ENCODE measurements at regions not wholly inside any gene's neighbourhood (a gene's known extent, or its start where the extent isn't known, plus 50 kb on each side); places are given as distances from the start of the nearest gene placed in this dataset.

DNA sequence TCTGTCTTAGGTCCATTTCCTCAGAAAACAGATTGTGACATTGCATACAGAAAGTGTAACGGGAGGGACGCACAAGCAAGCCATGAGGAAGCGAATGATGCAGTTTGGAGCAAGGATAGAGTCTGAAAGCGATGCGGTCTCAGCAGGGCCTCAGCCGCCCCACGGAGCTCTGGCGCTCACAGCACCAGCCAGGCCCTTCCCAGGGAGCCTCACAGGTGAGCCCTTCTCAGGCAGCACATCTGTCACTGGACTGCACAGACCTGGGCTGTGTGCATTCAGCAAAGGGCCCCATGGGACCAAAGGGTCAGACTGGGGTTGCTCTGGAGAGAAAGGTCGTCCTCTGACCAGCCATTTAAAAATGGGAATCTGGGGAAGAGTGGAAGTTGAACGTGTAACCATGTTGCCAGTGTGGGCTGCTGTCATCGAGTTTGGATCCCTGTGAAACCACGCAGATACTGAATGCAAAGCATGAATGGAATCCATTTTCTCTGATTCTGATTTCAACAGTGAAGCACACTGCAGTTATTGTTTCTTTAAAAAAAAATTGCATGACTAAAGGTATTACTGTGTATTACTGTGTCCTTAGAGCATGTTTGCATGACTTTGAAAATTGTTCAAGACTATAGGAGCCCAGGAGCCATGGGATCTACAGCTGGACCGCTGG, 350.0 kb upstream of the AKR1E2 start:
- no peak for DNase-seq

DNA sequence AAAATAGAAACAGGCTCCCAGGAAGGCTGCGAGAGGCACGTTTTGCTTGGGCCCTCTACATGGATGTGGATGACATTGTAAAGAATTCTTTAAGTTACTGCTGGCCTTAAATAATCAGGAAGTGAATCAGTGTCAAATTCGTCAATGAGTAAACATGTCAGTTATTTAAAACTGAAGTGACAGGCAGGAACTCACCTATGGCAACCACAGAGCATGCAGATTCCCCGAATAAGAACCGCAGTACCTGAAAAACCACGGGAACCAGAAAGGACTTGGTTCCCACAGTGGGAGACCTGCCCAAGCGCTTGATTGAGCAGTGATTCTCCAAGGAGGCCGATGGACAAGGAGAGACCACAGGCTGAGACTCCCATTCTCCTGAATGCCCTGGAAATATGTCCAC, 351.2 kb upstream of the AKR1E2 start:
- no peak for DNase-seq

DNA sequence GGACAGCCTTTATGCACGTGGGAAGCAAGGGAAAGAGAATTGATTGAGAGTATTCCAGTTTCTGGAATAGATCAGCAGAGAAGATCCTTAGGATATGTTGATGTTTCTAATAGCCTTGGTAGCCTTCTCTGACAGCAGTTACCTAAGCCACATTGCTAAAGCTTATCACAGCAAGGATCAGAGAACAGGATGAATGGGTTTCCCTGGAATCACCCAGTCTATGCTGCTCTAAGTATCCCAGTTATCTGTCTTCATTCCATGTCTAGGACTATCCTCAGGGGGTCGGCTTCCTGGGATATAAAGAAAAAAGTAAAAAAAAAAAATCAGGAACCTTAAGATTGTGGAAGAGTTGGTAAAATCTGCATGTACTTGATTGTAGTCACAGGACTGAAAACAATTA, 352.0 kb upstream of the AKR1E2 start:
- no peak for DNase-seq

DNA sequence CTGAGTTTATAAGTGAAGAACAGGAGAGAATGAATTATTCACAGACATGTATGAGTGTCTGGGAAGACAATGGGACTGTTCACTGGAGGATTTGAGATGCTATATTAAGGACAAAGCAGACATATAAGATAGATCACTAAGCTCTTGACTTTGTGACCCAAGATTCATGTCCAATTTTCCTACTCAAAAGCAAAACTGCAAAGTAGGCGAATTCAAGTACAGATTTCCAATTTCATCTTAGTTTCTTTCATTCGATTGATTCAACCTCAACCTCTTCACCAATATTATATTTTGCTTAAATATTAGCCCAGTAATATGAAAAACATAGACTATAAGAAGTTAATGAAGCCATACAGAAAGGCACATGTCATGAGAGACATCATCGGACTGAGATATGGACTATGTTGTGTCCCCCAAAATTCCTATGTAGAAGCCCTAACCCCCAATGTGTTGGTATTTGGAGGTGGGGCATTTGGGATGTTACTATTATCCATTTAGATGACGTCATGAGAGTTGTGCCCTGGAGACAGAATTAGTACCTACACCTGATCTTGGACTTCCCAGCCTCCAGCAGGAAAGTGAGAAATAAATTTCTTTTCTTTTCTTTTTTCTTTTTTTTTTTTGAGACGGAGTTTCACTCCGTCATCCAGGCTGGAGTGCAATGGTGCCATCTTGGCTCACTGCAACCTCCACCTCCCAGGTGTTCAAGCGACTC, 353.7 kb upstream of the AKR1E2 start:
- no peak for DNase-seq

DNA sequence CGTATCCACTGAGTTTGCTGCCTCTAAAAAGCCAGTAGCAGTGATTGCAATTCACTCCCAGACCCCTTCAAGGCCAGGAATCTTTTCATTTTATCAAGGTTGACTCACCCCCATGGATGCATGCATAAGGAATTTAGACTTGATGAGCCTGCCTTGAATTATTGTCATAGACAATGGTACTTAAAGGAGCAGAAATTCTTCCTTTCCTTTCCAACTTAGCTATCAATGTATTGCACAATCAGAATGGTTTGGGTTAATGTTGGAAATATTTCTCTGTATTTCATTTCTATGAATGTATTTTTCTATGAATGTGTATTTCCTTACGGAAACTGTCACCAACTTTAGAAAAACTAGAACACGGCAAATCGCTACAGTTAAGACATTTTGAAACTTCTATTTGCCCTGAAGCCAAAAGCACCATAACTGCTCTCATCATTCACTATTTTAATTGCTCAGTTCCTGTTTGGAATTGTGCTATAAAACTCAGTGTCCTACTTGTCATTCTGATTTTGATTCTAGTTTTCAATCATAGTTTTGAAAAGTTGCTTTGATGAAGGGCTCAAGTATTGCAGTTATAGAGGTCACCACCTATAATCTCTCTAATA, 355.7 kb upstream of the AKR1E2 start:
- DNase-seq: no peak

DNA sequence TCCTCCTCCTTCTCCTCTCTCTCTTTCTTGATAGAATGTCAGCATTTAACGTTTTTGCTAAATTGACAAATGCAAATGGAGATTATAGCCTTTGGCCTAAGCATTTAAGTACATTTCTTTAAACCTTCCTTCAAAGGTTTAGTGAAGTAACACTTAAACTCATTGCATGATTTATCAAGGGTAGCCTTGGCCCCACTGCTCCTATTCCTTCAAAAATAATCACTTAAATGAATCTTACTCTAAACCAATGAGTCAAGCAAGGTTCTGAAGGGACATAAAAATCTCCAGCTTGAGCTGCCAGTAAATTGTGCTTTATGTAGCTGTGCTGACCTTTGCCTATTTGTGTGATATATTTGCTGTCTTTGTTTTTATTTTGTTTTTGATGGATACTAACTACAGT, 358.5 kb upstream of the AKR1E2 start:
- no peak for DNase-seq

DNA sequence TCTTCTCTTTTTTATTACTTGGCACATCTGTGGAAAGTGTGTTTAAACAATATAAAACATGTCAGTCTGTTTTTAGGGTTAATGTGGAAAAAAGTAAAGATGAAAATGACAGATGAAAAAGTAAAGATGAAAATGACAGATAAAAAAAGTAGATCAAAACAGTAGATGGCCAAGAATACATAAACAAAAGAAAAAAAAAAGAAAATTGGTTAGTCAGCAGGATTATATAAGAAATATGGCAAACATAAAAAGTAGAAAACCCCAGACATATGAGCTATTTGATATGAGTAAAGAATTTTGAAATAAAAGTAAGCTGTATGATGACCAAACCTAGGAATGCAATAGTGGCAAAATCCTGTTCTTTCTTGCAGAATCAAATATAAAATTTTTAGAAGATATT, 365.7 kb upstream of the AKR1E2 start:
- DNase-seq: no peak

DNA sequence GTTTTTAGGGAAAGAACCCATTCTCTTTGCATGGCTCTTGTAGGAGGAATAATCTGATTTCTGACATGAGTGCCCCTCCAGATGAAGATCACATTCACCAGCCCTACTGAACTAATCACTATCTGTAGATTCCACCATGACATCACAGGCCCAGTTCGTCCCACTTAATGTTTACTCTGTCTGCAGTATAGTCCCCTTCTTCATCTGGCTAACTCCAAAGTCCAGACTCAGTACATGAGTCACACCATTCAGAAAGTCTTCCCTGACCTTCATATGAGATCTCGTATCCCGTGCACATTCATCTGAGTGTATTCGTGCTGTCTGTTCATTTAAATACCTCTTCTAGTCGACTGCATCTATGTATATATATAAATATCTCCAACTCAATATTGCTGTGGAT, 366.5 kb upstream of the AKR1E2 start:
- DNase-seq: no peak

DNA sequence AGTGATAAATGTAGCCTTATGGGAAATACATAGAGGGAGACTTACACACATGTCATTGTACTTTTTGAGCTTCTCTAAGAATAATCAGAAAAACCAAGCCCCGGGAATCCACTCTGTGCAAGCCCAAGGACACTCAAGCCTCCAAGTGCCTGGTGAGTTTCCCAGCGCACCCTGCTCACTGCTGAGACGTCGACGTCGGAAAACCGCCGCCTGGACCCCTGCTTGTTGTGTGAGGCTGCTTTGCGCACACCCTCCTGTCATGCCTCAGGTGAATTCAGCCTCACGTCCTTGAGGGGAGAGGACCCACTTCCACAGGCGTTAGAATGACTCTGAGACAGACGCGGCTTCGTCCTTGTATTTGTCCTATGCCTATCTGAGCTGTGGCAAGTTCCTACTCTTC, 368.4 kb upstream of the AKR1E2 start:
- DNase-seq: no peak

DNA sequence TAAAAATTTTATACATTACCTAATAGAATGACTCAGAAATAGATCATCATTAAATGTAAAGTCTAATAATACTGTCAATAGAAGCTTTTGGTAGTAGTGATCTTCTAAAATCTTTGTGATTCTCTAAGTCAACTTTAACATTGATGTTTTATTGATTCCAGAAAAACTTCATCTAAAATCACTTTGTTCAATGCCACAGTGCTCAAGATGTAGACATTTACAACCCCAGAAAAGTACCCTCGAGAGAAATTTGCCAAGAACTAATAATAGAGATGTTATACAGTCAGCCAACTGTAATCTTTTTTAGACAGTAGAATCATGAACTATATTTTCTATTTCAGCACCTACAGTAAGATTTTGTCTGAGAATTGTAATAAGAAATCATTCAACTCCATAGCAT, 369.2 kb upstream of the AKR1E2 start:
- DNase-seq: no peak

DNA sequence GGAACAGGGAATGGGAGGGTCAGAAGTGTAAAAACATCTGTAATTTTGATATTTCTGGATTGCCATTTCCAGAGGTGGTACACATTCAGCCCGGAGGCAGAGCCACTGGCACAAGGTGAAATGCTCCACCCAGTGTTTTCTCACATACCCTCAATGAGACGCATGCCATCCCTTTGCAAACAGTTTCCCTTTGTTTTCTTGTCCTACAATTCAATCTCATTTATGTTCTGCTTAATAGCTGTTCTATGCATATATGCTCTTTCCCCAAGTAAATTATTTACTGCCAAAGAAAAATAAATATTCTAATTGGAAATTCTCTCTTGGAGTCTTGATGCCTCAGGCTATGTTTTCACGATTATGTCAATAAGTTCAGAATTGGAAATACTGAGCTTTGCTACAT, 369.7 kb upstream of the AKR1E2 start:
- no peak for DNase-seq

DNA sequence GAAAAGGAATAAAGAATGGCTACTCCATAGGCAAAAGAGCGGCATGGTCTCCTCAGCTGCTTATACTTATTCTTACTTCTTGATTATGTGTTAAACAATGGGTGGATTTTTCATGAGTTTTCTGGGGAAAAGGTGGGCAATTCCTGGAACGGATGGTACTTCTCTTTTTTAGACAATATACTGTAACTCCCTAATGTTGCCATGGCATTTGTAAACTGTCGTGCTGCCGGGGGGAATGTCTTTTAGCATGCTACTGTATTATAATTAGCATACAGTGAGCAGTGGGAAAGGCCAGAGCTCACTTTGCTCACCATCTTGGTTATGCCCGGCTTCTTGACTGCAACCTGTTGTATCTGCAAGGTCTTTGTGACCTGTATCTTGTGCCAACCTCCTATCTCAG, 372.1 kb upstream of the AKR1E2 start:
- DNase-seq: no peak

DNA sequence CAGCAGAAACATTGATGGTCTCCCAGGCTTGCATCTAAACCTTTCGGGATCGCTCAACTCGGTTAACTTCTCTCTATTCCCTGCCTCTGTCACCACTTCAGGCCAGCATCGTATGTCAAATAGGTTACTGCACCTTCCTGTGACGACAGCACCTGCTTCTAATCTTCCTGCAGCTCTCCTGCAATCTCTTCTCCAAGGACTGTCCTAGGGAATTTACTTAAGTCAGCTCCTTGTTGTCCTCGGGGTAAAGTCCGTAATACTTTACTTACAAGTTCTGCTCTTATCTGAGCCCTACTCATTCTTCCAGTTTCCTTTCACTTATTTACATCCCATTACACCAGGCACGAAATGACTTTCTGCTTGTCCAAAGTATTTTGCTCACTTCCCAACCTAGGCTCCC, 372.7 kb upstream of the AKR1E2 start:
- DNase-seq: no peak

DNA sequence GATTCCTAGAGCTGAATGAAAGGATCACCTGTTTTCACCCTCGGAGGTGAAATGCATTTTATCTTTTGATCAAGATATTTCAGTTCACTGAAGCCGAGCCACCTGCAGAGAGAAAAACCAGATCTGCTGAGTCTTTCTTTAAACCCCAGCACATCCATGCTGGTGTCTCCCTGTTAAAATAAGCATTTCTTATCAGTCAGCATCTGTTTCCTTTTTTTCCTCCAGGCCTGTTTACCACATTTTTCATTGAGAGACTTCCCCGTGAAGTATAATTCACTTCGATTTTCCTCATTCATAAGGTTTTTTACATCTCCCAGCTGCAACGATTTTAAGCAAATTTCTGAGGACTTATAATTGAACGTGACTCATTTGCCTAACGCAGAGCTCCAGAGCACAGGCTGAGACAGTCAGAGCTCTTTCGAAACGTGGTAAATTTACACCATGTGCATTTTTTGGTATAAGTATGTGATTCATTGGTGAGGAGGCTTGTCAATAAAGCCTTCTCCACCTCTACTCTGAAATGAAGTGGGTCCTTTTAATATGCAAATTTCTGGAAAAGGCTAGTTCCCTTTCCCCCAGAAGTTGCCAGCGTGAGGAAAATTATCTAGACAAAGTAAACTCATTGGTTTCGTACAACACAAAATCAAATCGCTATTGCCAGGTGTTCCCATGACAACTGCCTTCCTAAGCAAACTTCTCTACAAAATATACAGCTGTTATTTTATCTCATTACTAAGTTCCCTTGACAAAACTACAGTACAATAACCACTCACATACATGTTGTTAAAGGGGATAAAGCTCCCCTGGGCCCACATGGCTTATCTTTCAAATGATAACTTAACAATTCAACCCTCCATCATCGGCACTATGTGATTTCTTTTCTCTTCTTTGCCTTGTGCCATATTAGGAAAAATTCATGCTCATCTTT, 374.8 kb upstream of the AKR1E2 start:
- no peak for DNase-seq

DNA sequence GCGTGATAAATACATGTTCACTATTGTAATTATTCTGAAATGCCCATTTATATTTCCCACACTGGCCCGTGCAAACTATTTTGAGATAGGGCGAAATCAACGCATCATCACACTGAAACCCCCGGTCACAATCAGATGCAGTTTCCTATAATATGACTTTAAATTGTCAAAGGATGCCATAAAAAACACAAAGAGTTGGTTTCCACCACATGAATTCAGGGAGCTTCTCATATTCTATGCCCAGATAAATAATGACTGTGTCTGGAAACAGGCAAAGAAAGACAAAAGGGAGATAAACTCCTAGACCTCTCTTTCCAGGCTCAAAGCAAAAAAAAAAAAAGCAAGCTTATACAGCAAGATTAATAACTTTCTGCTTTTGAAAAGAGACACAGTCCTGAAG, 375.8 kb upstream of the AKR1E2 start:
- no peak for DNase-seq

DNA sequence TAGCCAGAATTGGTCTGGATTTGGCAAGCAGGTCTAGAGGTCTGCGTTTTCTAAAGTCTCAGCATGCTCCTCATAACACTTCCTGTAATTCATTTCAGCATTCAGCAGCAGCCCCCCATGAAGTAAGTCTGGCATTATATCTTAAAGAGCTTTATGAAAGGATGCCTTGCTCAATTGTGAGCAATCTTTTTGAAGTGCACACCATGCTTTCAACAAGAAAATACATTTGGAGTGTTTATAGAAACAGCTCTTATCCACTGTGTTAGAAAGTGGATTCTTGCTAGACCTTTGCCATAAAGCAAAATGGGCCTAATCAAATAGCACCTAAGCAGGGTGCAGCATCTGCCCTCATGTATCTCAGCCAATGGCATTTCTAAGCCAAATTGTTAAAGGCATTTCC, 378.0 kb upstream of the AKR1E2 start:
- DNase-seq: no peak

DNA sequence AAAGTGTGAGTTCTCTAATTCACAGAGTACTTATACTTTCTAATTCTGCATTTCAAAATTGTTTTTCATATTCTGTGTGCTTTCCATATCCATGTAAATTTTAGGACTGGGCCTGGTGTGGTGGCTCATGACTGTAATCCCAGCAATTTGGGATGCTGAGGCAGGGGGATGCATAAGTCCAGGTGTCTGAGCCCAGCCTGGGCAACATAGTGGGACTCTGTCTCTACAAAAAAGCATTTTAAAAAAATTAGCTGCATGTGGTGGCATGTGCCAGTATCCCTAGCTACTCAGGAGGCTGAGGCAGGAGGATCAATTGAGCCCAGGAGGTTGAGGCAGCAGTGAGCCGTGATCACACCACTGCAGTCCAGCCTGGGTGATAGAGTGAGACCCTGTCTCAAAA, 382.6 kb upstream of the AKR1E2 start:
- no peak for DNase-seq

DNA sequence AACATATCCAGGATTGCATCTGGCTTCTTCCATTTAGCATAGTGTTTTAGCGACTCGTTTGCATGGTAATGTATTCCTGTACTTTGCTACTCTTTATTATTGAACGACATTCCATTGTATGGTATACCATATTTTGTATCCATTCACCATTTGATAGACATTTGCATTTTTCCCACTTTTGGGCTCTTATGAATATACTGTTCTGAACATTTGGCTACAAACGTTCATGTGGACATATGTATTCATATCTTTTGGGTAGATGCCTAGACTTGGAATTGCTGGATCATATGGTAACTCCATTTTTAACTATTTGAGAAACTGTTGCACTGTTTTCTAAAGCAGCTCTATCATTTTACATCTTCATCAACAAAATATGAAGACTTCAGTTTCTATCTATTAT, 383.7 kb upstream of the AKR1E2 start:
- DNase-seq: no peak

DNA sequence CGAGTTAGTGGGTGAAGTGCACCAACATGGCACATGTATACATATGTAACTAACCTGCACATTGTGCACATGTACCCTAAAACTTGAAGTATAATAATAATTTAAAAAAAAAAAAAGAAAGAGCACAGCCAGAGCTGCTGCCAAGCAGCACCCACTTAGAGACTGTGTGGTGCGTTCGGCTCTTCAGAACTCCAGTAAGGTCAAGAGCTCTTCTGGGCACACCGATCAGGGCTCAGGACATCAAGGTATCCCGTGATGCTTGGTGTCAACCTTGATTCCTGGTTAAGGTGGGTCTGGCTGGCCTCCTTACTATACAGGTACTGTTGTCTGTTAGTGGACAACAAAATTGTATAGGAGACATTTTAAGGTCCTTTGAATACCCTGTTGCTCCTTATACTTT, 385.7 kb upstream of the AKR1E2 start:
- DNase-seq: no peak

DNA sequence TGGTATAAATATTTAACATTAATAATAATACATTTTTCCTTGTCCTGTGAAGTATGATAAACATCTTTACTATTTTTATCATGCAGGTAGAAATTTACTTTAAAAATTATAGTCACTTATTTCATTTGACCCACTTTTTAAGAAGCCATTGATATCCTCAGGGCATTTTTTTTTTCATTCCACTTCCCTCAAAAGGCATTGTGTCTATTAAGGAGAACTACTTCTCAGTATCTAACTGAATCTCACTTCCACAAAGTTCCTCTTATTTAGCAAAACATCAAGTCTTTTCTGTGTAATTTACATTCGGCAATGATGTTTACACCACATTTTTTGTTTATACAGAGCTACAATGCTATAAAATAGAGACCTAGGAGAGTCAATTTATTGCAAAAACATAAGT, 388.2 kb upstream of the AKR1E2 start:
- no peak for DNase-seq

DNA sequence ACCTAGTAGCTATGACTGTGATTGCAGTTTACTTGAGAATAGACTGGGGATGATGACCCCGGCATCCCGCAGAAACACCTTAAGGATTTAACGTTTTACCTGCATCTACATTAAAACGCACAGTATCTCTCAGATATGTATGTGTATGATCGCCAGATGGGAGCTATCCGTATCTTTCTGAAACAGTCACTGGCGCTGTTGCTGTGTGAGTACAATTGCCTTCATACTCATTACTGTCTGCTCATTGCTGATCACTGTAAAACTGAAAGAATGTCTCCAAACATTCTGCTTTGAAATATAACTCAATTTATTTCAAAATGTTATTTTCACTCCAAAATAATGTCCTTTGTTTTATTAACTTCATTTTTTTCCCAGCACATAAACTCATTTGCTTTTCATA, 388.9 kb upstream of the AKR1E2 start:
- no peak for DNase-seq

DNA sequence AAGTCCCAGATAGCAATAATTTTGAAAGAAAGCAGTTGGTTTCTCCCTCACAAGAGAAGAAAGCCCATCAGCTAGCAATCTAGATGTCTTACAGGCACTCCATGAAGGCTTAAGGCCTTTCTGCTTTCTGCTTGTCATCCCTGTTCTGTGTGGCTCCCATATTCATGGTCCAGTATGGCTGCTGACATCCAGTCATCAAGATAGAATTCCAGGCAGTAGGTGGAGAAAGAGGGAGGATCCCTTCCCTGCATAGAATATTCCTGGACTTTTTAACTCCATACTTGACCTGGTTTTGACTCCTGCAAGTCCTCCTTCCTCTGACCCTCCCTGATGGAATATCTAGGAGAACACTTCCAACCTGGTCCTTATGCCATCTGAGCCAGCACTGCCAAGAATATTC, 389.9 kb upstream of the AKR1E2 start:
- no peak for DNase-seq

DNA sequence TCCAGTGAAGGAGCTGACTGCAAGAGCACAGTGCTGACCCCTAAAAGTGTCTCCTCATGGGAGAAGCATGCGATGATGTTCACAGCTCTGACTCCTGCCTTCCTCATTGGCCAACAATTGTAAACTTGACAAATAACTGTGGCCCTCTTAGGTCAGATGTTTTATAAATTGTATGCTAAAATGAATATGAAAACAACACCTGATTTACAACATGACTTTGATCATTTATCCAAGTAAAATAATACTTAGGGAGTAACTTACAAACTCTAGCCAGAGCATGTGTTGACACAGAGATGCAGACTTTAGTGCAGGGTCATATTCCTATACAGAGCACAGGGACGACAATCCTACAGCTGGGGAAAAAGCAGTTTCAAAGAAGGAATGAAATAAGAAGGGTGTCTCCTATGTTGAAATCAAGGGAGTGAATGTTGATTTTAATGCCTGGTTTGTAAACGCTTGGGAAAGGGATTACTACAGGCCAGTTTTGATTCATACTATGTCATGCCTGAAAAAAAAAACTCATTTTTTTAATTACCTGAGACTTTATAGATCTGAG, 391.4 kb upstream of the AKR1E2 start:
- DNase-seq: no peak
